Endodermal cell (in vitro differentiated cells): ENCODE measurements at regions not wholly inside any gene's neighbourhood (a gene's known extent, or its start where the extent isn't known, plus 50 kb on each side); places are given as distances from the start of the nearest gene placed in this dataset.

Experiments
- DNase-seq: peaks from one replicate; pipeline ENCODE4 v3.0.0-alpha.2; 2017
- H3K27ac ChIP-seq: 2 replicates; pipeline ENCODE4 v1.5.1; 2013; ENCODE audit warnings: mild to moderate bottlenecking, low read depth, low read length, moderate library complexity
- H3K27me3 ChIP-seq: 2 replicates; pipeline ENCODE4 v1.6.1; 2013; ENCODE audit warnings: mild to moderate bottlenecking, low read length, moderate library complexity; ENCODE audit not compliant: insufficient read depth, control insufficient read depth, poor library complexity, severe bottlenecking
- H3K36me3 ChIP-seq: 2 replicates; pipeline ENCODE4 v1.7.0; 2013; ENCODE audit warnings: mild to moderate bottlenecking, low read length, moderate library complexity; ENCODE audit not compliant: control insufficient read depth, insufficient read depth
- H3K4me1 ChIP-seq: one replicate; pipeline ENCODE4 v1.7.0; 2013; ENCODE audit warnings: low read length; ENCODE audit not compliant: control insufficient read depth, insufficient read depth
- H3K4me3 ChIP-seq: 2 replicates; pipeline ENCODE4 v1.5.1; 2013; ENCODE audit warnings: mild to moderate bottlenecking, low read length, moderate library complexity
- H3K9ac ChIP-seq: 2 replicates; pipeline ENCODE4 v1.6.1; 2013; ENCODE audit warnings: mild to moderate bottlenecking, low read length, moderate library complexity; ENCODE audit not compliant: poor library complexity, severe bottlenecking; ENCODE audit errors: extremely low read depth
- H3K9me3 ChIP-seq: 2 replicates; pipeline ENCODE4 v1.6.1; 2013; ENCODE audit warnings: mild to moderate bottlenecking, low read length, moderate library complexity; ENCODE audit not compliant: control insufficient read depth
- H3K27ac Mint-ChIP-seq: 2 replicates; pipeline ENCODE4 v1.8.0; 2020; ENCODE audit warnings: mixed read lengths
- H3K27me3 Mint-ChIP-seq: 2 replicates; pipeline ENCODE4 v1.8.0; 2021; ENCODE audit warnings: mild to moderate bottlenecking, mixed read lengths; ENCODE audit not compliant: insufficient read depth
- H3K36me3 Mint-ChIP-seq: 2 replicates; pipeline ENCODE4 v1.8.0; 2020; ENCODE audit warnings: low read depth, mixed read lengths
- H3K4me1 Mint-ChIP-seq: 2 replicates; pipeline ENCODE4 v1.8.0; 2020; ENCODE audit warnings: mixed read lengths
- H3K4me3 Mint-ChIP-seq: 2 replicates; pipeline ENCODE4 v1.8.0; 2020; ENCODE audit warnings: mild to moderate bottlenecking, moderate library complexity, mixed read lengths
- H3K9me3 Mint-ChIP-seq: 2 replicates; pipeline ENCODE4 v1.8.0; 2020; ENCODE audit warnings: mild to moderate bottlenecking, mixed read lengths
- CTCF ChIP-seq: fragments of 200-600 bp; sonication (generic); conservative IDR thresholded peaks from 2 replicates; pipeline ENCODE4 v1.5.0; 2021; ENCODE audit warnings: antibody characterized with exemption, mild to moderate bottlenecking
- WGBS, 2 experiments: methylation state at CpG; one replicate each; pipeline versions ENCODE4 v1.1.5 to v1.1.7; 2013; ENCODE audit warnings: missing lambda C conversion rate in 2 of 2, mixed read lengths in 1 of 2; ENCODE audit not compliant: insufficient coverage in 1 of 2, insufficient read length in 1 of 2; 5-methylcytosine and 5-hydroxymethylcytosine counted together

- no peak overlapping the region for H3K9ac ChIP-seq
- no peak for TF ChIP-seq CTCF
- 80 to 87% methylated on average over 2 to 3 of the region's 3 CpGs for WGBS, 2 experiments
- H3K4me1 Mint-ChIP-seq: no peaks in the 10 kb centered on the region
- no peak overlapping the region for H3K4me3 Mint-ChIP-seq
- no peak overlapping the region for H3K27ac ChIP-seq
- H3K9me3 Mint-ChIP-seq: peaks cover 11% of the 10 kb centered on the region
- H3K27ac Mint-ChIP-seq: no peak overlapping the region
- no peaks in the 10 kb centered on the region for H3K27me3 ChIP-seq
- no peaks in the 10 kb centered on the region for H3K9me3 ChIP-seq
- H3K27me3 Mint-ChIP-seq: peaks cover 6% of the 10 kb centered on the region
- H3K4me3 ChIP-seq: no peak overlapping the region
- no peaks in the 10 kb centered on the region for H3K4me1 ChIP-seq
- H3K36me3 Mint-ChIP-seq: no peaks in the 10 kb centered on the region
- DNase-seq: peak; percentile 71
- H3K36me3 ChIP-seq: no peaks in the 10 kb centered on the region
These were observed 414.5 kb upstream of the HSF2 start for GRCh38 chr6:121984956-121985355.

- WGBS, 2 experiments: 76% methylated on average over 6 of the region's 6 CpGs; no CpG with 5 or more reads in 1 of the 2 experiments
These were observed 406.1 kb upstream of the HSF2 start for GRCh38 chr6:121993362-121993761.

GRCh38 chr6:121994919-121995318, 404.5 kb upstream of the HSF2 start:
- Mint-ChIP-seq H3K4me1 (no peaks in the 10 kb centered on the region), H3K4me3 (no peak overlapping the region), H3K27ac (no peak overlapping the region), H3K9me3 (peaks cover 4% of the 10 kb centered on the region), H3K36me3 (no peaks in the 10 kb centered on the region), H3K27me3 (no peaks in the 10 kb centered on the region)
- no peaks in the 10 kb centered on the region for H3K36me3 ChIP-seq
- peaks cover 5% of the 10 kb centered on the region for H3K9me3 ChIP-seq
- H3K4me1 ChIP-seq: no peaks in the 10 kb centered on the region
- no peaks in the 10 kb centered on the region for H3K27me3 ChIP-seq
- WGBS, 2 experiments: 71 to 100% methylated on average over 1 of the region's 1 CpG
- H3K4me3 ChIP-seq: no peak overlapping the region
- DNase-seq: no peak
- H3K27ac ChIP-seq: no peak overlapping the region
- TF ChIP-seq CTCF: no peak
- no peak overlapping the region for H3K9ac ChIP-seq

More at GRCh38 chr6:121993362-121993761, 406.1 kb upstream of the HSF2 start:
- Mint-ChIP-seq H3K4me3 (no peak overlapping the region), H3K9me3 (peaks cover 4% of the 10 kb centered on the region), H3K36me3 (no peaks in the 10 kb centered on the region), H3K4me1 (no peaks in the 10 kb centered on the region), H3K27me3 (no peaks in the 10 kb centered on the region), H3K27ac (no peak overlapping the region)
- Histone ChIP-seq H3K27me3 (no peaks in the 10 kb centered on the region), H3K36me3 (no peaks in the 10 kb centered on the region), H3K9me3 (peaks cover 5% of the 10 kb centered on the region), H3K27ac (no peak overlapping the region), H3K4me1 (no peaks in the 10 kb centered on the region), H3K4me3 (no peak overlapping the region), H3K9ac (no peak overlapping the region)
- no peak for DNase-seq
- TF ChIP-seq CTCF: no peak
